IPS-NIHi11 (cell line): ENCODE measurements at regions not wholly inside any gene's neighbourhood (a gene's known extent, or its start where the extent isn't known, plus 50 kb on each side); places are given as distances from the start of the nearest gene placed in this dataset.
"Not testable (repeated sequence)": the region's sequence is repeated elsewhere in the genome, so short reads cannot be mapped to it uniquely, and the experiment has no call there.

Source experiments
- DNase-seq: peaks from one replicate; pipeline ENCODE4 v3.0.0; 2012; ENCODE audit warnings: mixed read lengths, low spot score

DNA sequence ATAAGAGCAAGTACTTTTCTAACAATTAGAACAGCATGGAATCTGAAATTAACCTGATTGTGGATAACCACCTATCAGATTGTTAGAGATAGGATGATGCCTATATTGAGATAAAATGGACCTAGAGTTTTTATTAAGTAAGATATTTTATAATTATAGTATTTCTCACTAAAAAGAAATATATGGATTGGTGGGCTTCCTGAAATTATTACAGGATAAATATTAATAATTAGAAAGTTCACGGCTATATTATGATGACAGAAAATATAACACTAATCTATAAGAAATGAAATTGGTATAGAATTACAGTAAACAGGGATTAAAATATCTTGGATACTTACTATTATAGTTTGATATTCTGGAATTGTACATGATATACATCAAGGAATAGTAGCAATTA is 378.0 kb upstream of the SPRY2 start:
- no peak for DNase-seq

DNA sequence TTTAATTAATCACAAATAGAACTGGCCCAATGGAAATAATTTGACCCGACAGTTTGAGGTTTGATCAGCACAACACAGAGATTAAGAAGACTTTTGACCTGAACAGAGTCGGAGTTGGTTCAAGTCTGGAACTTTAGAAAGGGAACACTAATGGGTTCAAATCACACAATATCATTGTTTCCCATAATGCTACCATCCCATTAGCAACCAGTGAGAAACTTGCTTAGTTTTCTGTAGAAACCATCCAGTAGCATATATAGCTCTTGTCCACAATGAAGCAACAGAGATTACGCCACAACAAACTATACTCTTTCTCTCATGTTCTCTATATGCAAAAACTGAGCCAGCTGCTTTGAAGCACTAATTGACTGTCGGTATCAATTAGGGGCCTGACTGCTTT is 376.9 kb upstream of the SPRY2 start:
- no peak for DNase-seq

DNA sequence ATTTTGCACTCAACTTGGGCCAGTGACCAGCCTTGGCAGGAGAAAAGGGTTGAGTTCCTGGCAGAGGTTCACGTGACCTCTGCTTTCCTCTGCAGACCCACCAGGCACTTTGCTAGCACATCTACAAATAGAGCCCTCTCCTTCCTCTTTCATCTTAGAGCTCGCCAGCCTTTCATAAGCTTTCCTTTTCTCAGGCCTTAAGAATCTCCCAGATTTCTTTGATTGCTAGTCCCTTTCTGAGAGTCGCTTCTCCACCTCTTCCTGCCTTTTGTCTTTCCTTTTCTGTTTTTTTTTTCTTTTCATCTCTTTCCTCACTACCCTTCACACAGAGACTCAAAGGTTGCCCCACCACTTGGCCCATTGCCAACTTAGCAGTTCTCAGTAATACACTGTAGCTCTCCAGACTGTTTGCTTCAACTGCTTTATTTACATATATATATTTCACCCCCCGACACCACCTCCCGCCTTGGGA is 375.7 kb upstream of the SPRY2 start:
- DNase-seq, result peak; percentile 26

DNA sequence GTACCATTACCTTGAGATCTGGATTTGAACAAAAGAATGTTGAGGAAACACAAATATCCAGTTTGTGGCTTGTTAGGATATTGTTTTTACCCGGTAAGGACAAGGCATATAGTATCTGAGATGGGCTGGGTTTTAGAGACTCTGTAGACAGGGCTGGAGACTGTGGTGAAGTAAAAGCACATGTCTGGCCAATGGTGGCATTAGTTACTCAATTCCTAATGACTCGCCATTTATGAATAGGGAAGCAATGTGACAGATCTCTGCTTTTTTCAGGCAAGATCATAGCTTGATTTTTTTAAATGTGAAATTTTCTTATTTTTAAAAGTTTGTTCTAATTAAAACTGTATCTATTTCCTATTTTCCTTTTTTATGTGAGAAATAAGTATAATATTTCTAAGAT is 371.1 kb upstream of the SPRY2 start:
- DNase-seq, result no peak

DNA sequence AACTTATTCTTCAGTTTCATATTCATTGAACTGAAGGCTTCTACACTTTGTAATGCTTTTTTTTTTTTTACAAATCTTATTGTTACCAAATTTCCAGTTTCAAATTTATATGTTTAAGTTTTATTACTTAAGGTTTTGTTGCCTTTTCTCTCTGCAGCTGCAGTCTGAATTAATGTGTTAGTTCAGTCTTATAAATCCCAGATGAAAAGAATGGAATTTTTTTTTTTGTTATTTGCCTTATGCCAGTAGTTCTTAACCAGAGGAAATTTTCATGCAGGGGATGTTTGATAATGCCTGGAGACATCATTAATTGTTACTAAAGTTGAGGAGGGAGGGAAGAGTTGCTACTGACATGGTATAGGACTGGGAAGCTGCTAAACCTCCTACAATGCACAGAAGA is 367.9 kb upstream of the SPRY2 start:
- DNase-seq, result no peak

DNA sequence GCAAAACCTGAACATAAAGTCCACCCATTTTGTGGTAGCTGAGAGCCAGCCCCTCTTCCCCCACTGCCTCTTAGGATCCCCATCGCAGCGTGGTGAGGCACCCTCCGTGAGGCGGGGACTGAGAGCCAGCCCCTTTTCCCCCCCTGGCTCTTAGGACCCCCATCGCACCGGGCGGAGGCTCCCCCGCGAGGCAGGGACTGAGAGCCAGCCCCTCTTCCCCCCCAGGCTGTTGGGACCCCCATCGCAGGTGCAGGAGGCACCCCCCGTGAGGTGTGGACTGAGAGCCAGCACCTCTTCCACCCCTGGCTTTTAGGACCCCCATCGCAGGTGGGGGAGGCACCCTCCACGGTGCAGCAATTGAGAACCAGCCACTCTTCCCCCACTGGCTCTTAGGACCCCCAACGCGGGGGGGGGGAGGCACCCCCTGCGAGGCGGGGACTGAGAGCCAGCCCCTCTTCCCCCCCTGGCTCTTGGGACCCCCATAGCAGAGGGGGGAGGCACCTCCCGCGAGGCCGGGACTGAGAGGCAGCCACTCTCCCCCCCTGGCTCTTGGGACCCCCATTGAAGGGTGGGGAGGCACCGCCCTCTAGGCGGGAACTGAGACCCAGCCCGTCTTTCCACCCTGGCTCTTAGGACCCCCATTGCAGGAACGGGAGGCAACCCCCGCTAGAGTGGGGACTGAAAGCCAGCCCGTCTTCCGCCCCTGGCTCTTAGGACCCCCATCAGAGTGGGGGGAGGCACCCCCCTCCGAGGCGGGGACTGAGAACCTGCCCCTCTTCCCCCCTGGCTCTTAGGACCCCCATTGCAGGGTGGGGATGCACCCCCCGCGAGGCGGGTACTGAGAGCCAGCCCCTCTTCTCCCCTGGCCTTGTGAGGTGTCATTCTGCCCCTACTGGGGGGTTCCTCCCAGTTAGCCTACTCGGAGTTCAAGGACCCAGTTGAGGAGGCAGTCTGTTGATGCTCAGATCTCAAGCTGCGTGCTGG is 366.4 kb upstream of the SPRY2 start:
- no peak for DNase-seq

DNA sequence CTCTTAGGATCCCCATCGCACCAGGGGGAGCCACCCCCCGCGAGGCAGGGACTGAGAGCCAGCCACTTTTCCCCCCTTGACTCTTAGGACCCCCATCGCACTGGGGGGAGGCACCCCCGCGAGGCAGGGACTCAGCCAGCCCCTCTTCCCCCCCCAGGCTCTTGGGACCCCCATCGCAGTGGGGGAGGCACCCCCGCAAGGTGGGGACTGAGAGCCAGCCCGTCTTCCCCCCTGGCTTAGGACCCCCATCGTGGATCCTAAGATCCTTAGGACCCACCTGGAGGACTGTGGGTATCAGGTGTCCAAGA is 365.2 kb upstream of the SPRY2 start:
- DNase-seq, result no peak

DNA sequence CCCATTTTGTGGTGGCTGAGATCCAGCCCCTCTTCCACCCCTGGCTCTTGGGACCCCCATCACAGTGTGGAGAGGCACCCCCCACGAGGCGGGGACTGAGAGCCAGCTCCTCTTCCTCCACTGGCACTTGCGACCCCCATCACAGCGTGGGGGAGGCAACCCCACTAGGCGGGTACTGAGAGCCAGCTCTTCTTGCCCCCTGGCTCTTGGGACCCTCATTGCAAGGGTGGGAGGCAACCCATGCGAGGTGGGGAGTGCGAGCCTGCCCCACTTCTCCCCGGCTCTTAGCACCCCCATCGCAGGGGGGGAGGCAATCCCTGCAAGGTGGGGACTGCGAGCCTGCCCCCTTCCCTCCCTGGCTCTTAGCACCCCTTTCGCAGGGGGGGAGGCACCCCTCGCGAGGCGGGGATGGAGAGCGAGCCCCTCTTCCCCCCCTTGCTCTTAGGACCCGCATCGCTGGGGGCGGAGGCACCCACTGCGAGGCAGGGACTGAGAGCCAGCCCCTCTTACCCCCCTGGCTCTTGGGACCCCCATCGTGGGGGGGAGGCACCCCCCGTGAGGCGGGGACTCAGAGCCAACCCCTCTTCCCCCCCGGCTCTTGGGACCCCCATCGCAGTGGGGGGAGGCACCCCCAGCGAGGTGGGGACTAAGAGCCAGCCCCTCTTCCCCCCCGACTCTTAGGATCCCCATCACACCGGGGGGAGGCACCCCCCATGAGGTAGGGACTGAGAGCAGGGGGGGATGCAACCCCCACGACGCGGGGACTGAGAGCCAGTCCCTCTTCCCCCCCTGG is 364.6 kb upstream of the SPRY2 start:
- DNase-seq, result no peak

DNA sequence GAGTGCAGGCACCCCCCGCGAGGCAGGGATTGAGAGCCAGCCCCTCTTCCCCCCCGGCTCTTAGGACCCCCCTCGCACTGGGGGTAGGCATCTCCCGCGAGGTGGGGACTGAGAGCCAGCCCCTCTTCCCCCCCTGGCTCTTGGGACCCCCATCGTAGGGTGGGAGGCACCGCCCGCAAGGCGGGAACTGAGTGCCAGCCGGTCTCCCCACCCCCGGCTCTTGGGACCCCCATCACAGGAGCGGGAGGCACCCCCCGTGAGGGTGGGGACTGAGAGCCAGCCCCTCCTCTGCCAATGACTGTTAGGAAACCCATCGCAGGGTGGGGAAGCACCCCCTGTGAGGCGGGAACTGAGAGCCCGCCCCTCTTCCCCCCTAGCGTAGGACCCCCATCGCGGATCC is 363.4 kb upstream of the SPRY2 start:
- DNase-seq, result no peak

DNA sequence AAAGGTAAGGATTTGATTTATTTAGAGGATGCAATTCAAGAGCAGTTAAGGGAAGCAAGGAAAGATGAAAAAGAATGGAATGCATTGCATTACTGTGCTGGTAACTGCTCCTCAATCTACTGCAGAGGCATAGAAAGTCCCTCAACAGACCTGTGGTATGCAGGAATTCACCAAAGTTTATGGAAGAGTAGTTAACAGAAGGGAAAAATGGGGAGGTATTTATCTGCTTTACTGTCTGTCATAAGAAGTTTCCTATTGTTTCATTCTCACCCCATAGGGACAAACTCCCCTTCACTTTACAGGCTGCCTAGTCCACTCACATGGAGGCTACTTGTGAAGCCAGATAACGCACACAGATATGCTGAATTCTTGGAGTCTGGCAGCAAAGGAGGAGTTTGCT is 354.9 kb upstream of the SPRY2 start:
- peak; percentile 28 for DNase-seq

DNA sequence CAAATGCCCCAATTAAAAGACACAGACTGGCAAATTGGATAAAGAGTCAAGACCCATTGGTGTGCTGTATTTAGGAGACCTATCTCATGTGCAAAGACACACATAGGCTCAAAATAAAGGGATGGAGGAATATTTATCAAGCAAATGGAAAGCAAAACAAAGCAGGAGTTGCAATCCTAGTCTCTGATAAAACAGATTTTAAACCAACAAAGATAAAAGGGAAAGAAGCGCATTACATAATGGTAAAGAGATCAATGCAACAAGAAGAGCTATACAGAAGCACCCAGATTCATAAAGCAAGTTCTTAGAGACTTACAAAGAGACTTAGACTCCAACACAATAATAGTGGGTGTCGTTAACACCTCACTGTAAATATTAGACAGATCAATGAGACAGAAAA is 350.9 kb upstream of the SPRY2 start:
- DNase-seq, result not testable (repeated sequence)

DNA sequence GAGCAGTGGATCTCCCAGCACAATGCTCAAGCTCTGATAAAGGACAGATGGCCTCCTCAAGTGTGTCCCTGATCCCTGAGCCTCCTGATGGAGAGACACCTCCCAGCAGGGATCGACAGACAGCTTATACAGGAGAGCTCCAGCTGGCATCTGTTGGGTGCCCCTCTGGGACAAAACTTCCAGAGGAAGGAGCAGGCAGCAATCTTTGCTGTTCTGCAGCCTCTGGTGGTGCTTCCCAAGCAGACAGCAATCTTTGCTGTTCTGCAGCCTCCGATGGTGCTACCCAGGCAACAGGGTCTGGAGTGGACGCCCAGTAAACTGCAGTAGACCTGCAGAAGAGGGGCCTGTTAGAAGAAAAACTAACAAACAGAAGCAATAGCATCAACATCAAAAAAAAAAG is 349.3 kb upstream of the SPRY2 start:
- no peak for DNase-seq

DNA sequence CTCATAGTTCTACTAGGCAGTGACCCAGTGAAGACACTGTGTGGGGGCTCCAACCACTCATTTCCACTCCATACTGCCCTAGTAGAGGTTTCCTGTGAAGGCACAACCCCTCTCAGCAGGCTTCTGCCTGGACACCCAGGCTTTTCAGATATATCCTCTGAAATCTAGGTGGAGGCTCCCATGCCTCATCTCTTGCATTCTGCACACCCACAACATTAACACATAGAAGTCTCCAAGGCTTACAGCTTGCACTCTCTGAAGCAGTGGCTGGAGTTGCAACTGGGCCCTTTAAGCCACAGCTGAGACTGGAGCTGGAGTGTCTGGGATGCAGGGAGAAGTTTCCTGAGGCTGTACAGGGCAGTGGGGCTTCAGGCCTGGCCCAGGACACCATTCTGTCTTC is 347.7 kb upstream of the SPRY2 start:
- no peak for DNase-seq

DNA sequence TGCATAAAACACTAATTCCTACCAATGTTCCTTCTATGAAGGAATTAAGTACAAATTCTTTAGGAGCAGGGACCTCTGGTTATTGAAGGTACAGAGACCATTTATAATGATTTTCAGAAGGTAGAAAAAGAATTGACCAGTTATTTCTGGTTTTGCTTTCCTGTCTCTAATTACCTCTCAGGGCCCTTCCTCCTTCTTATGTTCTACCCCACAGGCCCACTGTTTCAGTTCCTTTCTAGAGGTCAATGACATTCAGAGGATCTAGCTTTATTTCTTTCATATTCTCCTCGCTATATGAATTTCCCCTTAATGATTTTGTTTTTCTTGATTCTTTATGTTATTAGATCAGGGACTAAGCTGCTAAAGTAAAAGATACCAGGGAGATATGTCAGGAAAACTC is 345.0 kb upstream of the SPRY2 start:
- DNase-seq, result no peak

DNA sequence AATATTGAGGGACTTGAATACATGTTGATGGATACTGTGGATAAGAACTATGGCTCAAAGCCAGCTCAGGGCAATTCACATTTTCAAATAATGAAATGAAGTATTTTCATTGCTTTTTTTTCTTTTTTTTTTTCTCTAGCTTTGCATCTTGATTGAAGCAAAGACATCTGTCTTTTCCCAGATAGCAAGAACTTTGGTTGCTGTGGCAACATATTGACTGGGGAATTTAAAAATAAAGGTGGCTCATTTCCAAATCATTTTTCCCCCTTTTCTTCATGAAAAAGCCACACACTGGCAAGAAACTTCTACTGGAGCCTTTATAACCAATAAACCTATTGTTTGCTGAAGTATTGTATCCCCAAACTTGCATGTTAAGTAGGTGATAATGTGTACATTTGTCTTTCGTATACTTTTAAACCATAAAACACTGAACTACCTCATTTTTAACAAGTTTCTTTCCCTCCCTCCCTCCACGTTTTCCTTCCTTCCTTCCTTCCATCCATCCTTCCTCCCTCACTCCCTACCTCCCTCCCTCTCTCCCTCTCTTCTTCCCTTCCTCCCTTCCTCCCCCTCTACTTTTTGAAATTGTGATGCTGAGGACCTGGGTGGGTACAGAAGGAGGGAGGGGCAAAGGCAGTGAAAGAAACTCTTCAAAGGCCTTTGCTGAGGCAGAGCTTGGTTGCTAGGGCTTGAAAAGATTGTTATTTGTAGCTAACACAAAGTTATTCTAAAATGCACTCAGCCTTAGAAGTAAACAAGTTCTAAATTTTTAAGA is 343.5 kb upstream of the SPRY2 start:
- no peak for DNase-seq

DNA sequence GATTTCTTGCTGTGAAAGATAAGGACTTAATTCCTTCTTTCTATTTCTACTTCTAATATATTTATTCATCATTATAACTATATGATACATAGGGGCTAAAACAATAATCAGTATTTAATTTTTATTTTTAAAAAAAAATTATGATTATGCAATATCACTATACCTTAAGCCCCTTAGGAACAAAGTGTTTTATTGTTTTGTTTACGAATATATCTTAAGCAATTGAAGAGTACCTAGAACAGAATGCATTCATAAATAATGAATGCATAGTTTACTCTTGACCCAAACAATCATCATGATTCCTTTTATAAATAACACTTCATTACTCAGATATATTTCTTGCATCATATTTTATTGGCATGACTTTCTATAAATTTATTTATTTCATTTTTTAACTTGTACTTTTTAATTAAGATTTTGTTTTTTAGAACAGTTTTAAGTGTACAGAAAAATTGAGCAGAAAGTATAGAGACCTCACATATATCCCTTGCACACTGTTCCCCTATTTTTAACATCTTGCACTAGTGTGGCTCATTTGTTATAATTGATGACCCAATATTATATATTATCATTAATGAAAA is 339.9 kb upstream of the SPRY2 start:
- no peak for DNase-seq

DNA sequence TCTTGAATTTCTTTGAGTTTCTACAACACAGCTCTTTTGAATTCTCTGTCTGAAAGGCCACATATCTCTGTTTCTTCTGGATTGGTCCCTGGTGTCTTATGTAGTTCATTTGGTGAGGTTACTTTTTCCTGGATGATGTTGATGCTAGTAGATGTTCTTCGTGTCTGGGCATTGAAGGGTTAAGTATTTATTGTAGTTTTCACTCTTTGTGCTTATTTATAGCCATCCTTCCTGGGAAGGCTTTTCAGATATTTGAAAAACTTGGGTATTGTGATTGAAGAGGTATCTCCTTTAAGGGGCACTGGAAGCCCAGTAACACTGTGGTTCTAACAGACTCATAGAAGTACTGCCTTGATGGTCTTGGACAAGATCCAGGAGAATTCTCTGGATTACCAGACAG is 338.5 kb upstream of the SPRY2 start:
- DNase-seq, result no peak

DNA sequence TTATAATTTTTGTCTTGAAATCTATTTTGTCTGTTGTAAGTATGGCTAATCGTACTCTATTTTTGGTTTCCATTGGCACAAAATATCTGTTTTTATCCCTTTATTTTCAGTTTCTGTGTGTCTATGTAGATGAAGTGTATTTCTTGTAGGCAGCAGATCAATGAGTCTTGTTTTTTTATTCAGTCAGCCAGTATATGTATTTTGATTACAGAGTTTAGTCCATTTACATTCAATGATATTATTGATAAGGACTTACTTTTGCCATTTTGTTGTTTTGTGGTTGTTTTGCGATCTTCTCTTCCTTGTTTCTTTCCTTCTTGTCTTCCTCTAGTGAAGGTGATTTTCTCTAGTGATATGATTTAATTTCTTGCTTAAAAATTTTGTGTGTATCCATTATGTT is 336.3 kb upstream of the SPRY2 start:
- DNase-seq, result no peak

DNA sequence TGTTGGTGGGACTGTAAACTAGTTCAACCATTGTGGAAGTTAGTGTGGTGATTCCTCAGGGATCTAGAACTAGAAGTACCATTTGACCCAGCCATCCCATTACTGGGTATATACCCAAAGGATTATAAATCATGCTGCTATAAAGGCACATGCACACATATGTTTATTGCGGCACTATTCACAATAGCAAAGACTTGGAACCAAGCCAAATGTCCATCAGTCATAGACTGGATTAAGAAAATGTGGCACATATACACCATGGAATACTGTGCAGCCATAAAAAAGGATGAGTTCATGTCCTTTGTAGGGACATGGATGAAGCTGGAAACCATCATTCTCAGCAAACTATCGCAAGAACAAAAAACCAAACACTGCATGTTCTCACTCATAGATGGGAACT is 334.5 kb upstream of the SPRY2 start:
- DNase-seq, result not testable (repeated sequence)

DNA sequence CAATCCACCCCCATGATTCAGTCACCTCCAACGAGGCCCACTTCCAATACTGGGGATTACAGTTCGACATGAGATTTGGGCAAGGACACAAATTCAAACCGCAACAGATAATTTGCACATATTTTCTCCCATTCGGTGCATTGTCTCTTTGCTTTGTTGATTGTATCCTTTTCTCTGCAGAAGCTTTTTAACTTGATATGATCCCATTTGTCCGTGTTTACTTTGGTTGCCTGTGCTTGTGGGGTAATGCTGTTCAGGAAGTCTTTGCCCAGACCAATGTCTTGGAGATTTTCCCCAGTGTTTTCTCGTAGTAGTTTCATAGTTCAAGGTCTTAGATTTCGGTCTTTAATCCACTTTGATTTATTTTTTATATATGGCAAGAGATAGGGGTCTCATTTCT is 330.8 kb upstream of the SPRY2 start:
- no peak for DNase-seq

DNA sequence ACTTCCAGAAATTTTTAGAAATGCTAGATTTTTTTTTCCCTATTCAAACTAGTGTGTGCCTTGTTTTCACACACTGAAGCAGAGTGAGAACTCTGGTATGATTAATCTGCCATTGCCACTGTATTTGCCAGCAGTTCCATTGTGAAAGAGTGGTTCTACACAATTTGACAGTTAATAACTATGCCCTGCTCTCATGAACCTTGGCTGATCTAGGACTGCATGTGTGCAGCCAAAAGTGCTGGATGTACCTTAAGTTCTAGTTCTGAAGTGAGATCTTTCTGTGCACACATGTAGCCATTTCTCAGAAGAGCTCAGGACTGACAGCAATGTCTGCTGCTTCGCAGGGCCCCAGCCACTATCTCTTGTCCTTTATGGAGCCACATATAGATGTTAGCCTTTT is 328.2 kb upstream of the SPRY2 start:
- no peak for DNase-seq

DNA sequence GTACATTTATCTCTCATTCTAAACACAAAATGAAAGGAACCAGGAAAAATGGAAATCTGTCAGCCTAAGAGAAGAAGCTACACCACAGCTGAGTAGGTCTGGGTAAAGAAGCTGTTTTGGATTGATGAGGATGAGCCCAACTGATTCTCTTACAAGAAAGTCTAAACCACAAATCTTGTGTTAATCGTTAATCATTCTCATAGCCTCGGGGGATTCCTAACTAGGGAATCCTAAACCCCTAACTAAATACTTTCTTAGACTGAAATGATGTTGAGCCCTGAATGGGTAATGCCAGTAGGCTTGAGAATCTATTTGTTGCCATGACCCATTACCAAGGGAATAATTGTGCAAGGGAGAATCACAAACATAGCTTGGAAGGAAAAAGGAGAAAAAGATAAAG is 327.5 kb upstream of the SPRY2 start:
- DNase-seq, result no peak
